HepG2 (cell line): ENCODE measurements at regions not wholly inside any gene's neighbourhood (a gene's known extent, or its start where the extent isn't known, plus 50 kb on each side); places are given as distances from the start of the nearest gene placed in this dataset.

Experiments used
- ATAC-seq: fragments of 200-7000 bp; cut with Tn5 transposase; 3 replicates; pipeline ENCODE4 v1.9.1; 2020; ENCODE audit warnings: mild to moderate bottlenecking, moderate library complexity
- BruUV-seq: library from RNA; stranded (reverse); fragments of 400-500 nt; replicated peaks from 2 replicates; lab custom pipeline; 2021; lab: Mats Ljungman, UMichigan
- CTCF ChIA-PET: fragments of 300-600 bp; formaldehyde crosslinking; extraction: SDS; loops from one replicate; lab custom pipeline; 2021; ENCODE audit warnings: low total read pairs, inconsistent platforms, low intra/inter-chr PET ratio; lab: Yijun Ruan, JAX
- POLR2A ChIA-PET: fragments of 350-600 bp; sonication (Branson Sonifier 250); formaldehyde crosslinking; loops from one replicate; lab custom pipeline; 2020; ENCODE audit warnings: antibody characterized with exemption, inconsistent platforms; lab: Yijun Ruan, JAX
- DNase-seq: peaks from one replicate; pipeline ENCODE4 v3.0.0-alpha.2; 2015; ENCODE audit warnings: low spot score
- FAIRE-seq: peaks from 3 replicates; lab custom pipeline; 2011; peaks lifted over from hg19 to GRCh38; lab: Jason Lieb, UNC
- H2AFZ ChIP-seq: one replicate; pipeline ENCODE4 v1.6.1; 2011; ENCODE audit warnings: low read length, inconsistent platforms
- H3K27ac ChIP-seq: fragments of 300-600 bp; 3 replicates; pipeline ENCODE4 v1.8.0; 2011; ENCODE audit warnings: mixed run types, mild to moderate bottlenecking, mixed read lengths, low read length, inconsistent platforms; ENCODE audit not compliant: insufficient read depth; ENCODE audit errors: extremely low read length
- H3K27me3 ChIP-seq, 2 experiments: fragments of 200-600 bp in 1 of 2; 2 replicates in 1 of 2; 3 replicates in 1 of 2; pipeline versions ENCODE4 v1.6.0 to v1.8.0; 2011; ENCODE audit warnings: low read length in 2 of 2, mild to moderate bottlenecking in 2 of 2, moderate library complexity in 2 of 2, inconsistent platforms in 1 of 2; ENCODE audit not compliant: insufficient read depth in 2 of 2, control insufficient read depth in 1 of 2
- H3K36me3 ChIP-seq, 2 experiments: fragments of 200-600 bp in 1 of 2; replicated peaks in 1 of 2; 2 replicates in 1 of 2; 3 replicates in 1 of 2; pipeline versions ENCODE4 v1.5.1 to v1.8.0; 2011; ENCODE audit warnings: low read length in 2 of 2, inconsistent platforms in 1 of 2; ENCODE audit not compliant: insufficient read depth in 2 of 2, control insufficient read depth in 1 of 2
- H3K4me1 ChIP-seq: 2 replicates; pipeline ENCODE4 v1.5.1; 2012; ENCODE audit warnings: low read length, inconsistent platforms; ENCODE audit not compliant: insufficient read depth
- H3K4me2 ChIP-seq: 2 replicates; pipeline ENCODE4 v1.6.0; 2011; ENCODE audit warnings: low read depth, low read length, inconsistent platforms
- H3K4me3 ChIP-seq, 3 experiments: fragments of 200-600 bp in 1 of 3; sonication (generic), shearing (Covaris generic) in 1 of 3; replicated peaks in 1 of 3; 2 replicates each; pipeline ENCODE4 v1.5.1; 2011 to 2016; ENCODE audit warnings: low read length in 3 of 3, inconsistent platforms in 2 of 3, low read depth in 2 of 3, mild to moderate bottlenecking in 2 of 3, control low read depth in 1 of 3, mixed read lengths in 1 of 3; ENCODE audit not compliant: insufficient read depth in 1 of 3
- H3K79me2 ChIP-seq: one replicate; pipeline ENCODE4 v1.6.1; 2011; ENCODE audit warnings: low read length, inconsistent platforms; ENCODE audit not compliant: insufficient read depth
- H3K9ac ChIP-seq: 2 replicates; pipeline ENCODE4 v1.6.0; 2011; ENCODE audit warnings: mild to moderate bottlenecking, low read depth, low read length, inconsistent platforms; ENCODE audit not compliant: insufficient read depth
- H3K9me3 ChIP-seq: 2 replicates; pipeline ENCODE4 v1.5.1; 2012; ENCODE audit warnings: mild to moderate bottlenecking, low read length
- H4K20me1 ChIP-seq: 2 replicates; pipeline ENCODE4 v1.6.0; 2011; ENCODE audit warnings: inconsistent platforms, mild to moderate bottlenecking, low read length, moderate library complexity; ENCODE audit not compliant: insufficient read depth
- ARNTL ChIP-seq: sonication (generic); formaldehyde crosslinking; IDR thresholded peaks from 2 replicates; pipeline ENCODE4 v1.4.0; 2020; ENCODE audit warnings: mild to moderate bottlenecking, missing genetic modification reagents
- ERF ChIP-seq: IDR thresholded peaks from 2 replicates; pipeline ENCODE4 v1.6.1; 2018; ENCODE audit warnings: missing biosample characterization, missing genetic modification reagents
- FOXJ3 ChIP-seq: sonication (generic); formaldehyde crosslinking; IDR thresholded peaks from 2 replicates; pipeline ENCODE4 v1.4.0; 2020; ENCODE audit warnings: missing genetic modification reagents, mild to moderate bottlenecking, borderline replicate concordance
- KLF16 ChIP-seq, 2 experiments: sonication (generic) in 1 of 2; formaldehyde crosslinking in 1 of 2; IDR thresholded peaks; 2 replicates each; pipeline versions ENCODE4 v1.6.1 to v1.8.0; 2016 to 2023; ENCODE audit warnings: missing genetic modification reagents in 2 of 2, missing compliant biosample characterization in 1 of 2
- MED1 ChIP-seq: sonication (generic); formaldehyde crosslinking; IDR thresholded peaks from 2 replicates; pipeline ENCODE4 v1.4.0; 2020; ENCODE audit warnings: missing genetic modification reagents
- MTERF4 ChIP-seq: sonication (generic); formaldehyde crosslinking; IDR thresholded peaks from 2 replicates; pipeline ENCODE4 v1.8.0; 2023; ENCODE audit warnings: mild to moderate bottlenecking, missing genetic modification reagents
- MTF2 ChIP-seq: sonication (generic); formaldehyde crosslinking; IDR thresholded peaks from 2 replicates; pipeline ENCODE4 v1.5.0; 2020; ENCODE audit warnings: missing genetic modification reagents, borderline replicate concordance
- RERE ChIP-seq: IDR thresholded peaks from 2 replicates; pipeline ENCODE4 v1.6.1; 2016; ENCODE audit warnings: low read depth, missing genetic modification reagents, missing compliant biosample characterization
- TBL1XR1 ChIP-seq: fragments of 150-350 bp; IDR thresholded peaks from 2 replicates; pipeline ENCODE4 v1.6.1; 2014; ENCODE audit warnings: borderline replicate concordance, low read length; ENCODE audit not compliant: partially characterized antibody
- ZEB1 ChIP-seq: IDR thresholded peaks from 2 replicates; pipeline ENCODE4 v1.6.1; 2012; ENCODE audit warnings: mild to moderate bottlenecking, low read depth, inconsistent platforms; ENCODE audit not compliant: insufficient replicate concordance
- ZHX1 ChIP-seq: sonication (generic); formaldehyde crosslinking; IDR thresholded peaks from 2 replicates; pipeline ENCODE4 v1.8.1; 2022; ENCODE audit warnings: low read depth, mild to moderate bottlenecking, missing genetic modification reagents
- ZKSCAN8 ChIP-seq: IDR thresholded peaks from 2 replicates; pipeline ENCODE4 v1.6.1; 2016; ENCODE audit warnings: borderline replicate concordance, missing genetic modification reagents, missing compliant biosample characterization
- ZNF3 ChIP-seq: IDR thresholded peaks from 2 replicates; pipeline ENCODE4 v1.7.0; 2017; ENCODE audit warnings: inconsistent platforms
- ZNF556 ChIP-seq: sonication (generic); formaldehyde crosslinking; IDR thresholded peaks from 2 replicates; pipeline ENCODE4 v1.4.0; 2020; ENCODE audit warnings: mild to moderate bottlenecking, missing genetic modification reagents, borderline replicate concordance
- ZNF572 ChIP-seq: sonication (generic); formaldehyde crosslinking; IDR thresholded peaks from 2 replicates; pipeline ENCODE4 v1.5.1; 2020; ENCODE audit warnings: mild to moderate bottlenecking, missing genetic modification reagents
- ZNF749 ChIP-seq: sonication (generic); formaldehyde crosslinking; IDR thresholded peaks from 2 replicates; pipeline ENCODE4 v1.8.0; 2022; ENCODE audit warnings: mild to moderate bottlenecking, missing genetic modification reagents, moderate library complexity, borderline replicate concordance
- WGBS: methylation state at CpG from one replicate; pipeline ENCODE4 v1.1.6; 2017; ENCODE audit warnings: low lambda C conversion rate; 5-methylcytosine and 5-hydroxymethylcytosine counted together
- in situ Hi-C: cut with HindIII; loops from 2 replicates; pipeline ENCODE4 v1.10.0; 2017; ENCODE audit warnings: low pct_unique_long_range_greater_than_20kb; ENCODE audit not compliant: extremely low pct_ligation_motif_present
- intact Hi-C: fragments of 100-400 bp; cut with micrococcal nuclease; formaldehyde crosslinking; loops from one replicate; pipeline ENCODE4 v1.10.0; 2022; ENCODE audit not compliant: unreplicated experiment

- H3K36me3 ChIP-seq: no peaks in the 10 kb centered on the region
- intact Hi-C loops: no loop called here
- POLR2A ChIA-PET: no interaction called here
- BruUV-seq: no TSS peak
- CTCF ChIA-PET: no interaction called here
- peaks cover 0 to 1% of the 10 kb centered on the region in 2 experiments; a peak in 2 of 5 replicates for H3K27me3 ChIP-seq
- no peak for TF ChIP-seq RERE (CRISPR knock-in tag)
- TF ChIP-seq ERF (CRISPR knock-in tag): no peak
- TF ChIP-seq ZNF3 (CRISPR knock-in tag): no peak
- TF ChIP-seq ZNF572 (CRISPR knock-in tag): no peak
- no peak for TF ChIP-seq MTF2 (CRISPR knock-in tag)
- no peak for TF ChIP-seq ZKSCAN8 (CRISPR knock-in tag)
- no peak for TF ChIP-seq MED1 (CRISPR knock-in tag)
- no peak for TF ChIP-seq ARNTL (CRISPR knock-in tag)
- TF ChIP-seq ZNF556 (CRISPR knock-in tag): no peak
- no peak for TF ChIP-seq MTERF4 (CRISPR knock-in tag)
- TF ChIP-seq FOXJ3 (CRISPR knock-in tag): no peak
- no peak for TF ChIP-seq ZNF749 (CRISPR knock-in tag)
- TF ChIP-seq ZHX1 (CRISPR knock-in tag): no peak
- no peak for TF ChIP-seq TBL1XR1
- TF ChIP-seq KLF16 (CRISPR knock-in tag; IDR thresholded peaks at IDR 0.05): no peak
- TF ChIP-seq ZEB1: no peak
- ATAC-seq: no peak
- no peak overlapping the region for H3K27ac ChIP-seq
- H4K20me1 ChIP-seq: no peaks in the 10 kb centered on the region
- WGBS: 0% methylated on average over 1 of the region's 1 CpG
- no peak for FAIRE-seq
- no peaks in the 10 kb centered on the region for H3K4me1 ChIP-seq
- DNase-seq: no peak
- H3K9ac ChIP-seq: no peak overlapping the region
- no peaks in the 10 kb centered on the region for H3K9me3 ChIP-seq
- no peaks in the 10 kb centered on the region for H3K79me2 ChIP-seq
- in situ Hi-C loops: no loop called here
- H3K4me2 ChIP-seq: no peak overlapping the region
- H2AFZ ChIP-seq: no peak overlapping the region
- no peak overlapping the region for H3K4me3 ChIP-seq
Observed at GRCh38 chr13:106927421-106927820, 359.5 kb upstream of the ARGLU1 start.
